CD4-positive, alpha-beta T cell treated with Interleukin-21 for 1 hour (primary cell): ENCODE measurements at regions not wholly inside any gene's neighbourhood (a gene's known extent, or its start where the extent isn't known, plus 50 kb on each side); places are given as distances from the start of the nearest gene placed in this dataset.

ENCODE experiments used
- DNase-seq: peaks from one replicate; pipeline ENCODE4 v3.0.0-alpha.2; 2020

GRCh38 chr1:181341026-181341632, 142.2 kb upstream of the CACNA1E start:
- DNase-seq, result no peak

- DNase-seq, result no peak
These were observed 139.2 kb upstream of the CACNA1E start for GRCh38 chr1:181344091-181344490.

GRCh38 chr1:181345146-181345545, 138.2 kb upstream of the CACNA1E start:
- no peak for DNase-seq

GRCh38 chr1:181347495-181348390, 135.6 kb upstream of the CACNA1E start:
- DNase-seq, result no peak

- no peak for DNase-seq
These were observed 133.8 kb upstream of the CACNA1E start for GRCh38 chr1:181349512-181349911.

- DNase-seq, result no peak
These were observed 133.2 kb upstream of the CACNA1E start for GRCh38 chr1:181350131-181350530.

- DNase-seq, result no peak
These were observed 131.6 kb upstream of the CACNA1E start for GRCh38 chr1:181351740-181352139.

- DNase-seq, result no peak
These were observed 130.6 kb upstream of the CACNA1E start for GRCh38 chr1:181352695-181353094.

GRCh38 chr1:181353526-181353925, 129.8 kb upstream of the CACNA1E start:
- no peak for DNase-seq

- no peak for DNase-seq
These were observed 128.5 kb upstream of the CACNA1E start for GRCh38 chr1:181354865-181355264.

- no peak for DNase-seq
These were observed 126.6 kb upstream of the CACNA1E start for GRCh38 chr1:181356505-181357340.

GRCh38 chr1:181359012-181359411, 124.3 kb upstream of the CACNA1E start:
- no peak for DNase-seq

GRCh38 chr1:181364801-181365200, 118.5 kb upstream of the CACNA1E start:
- DNase-seq, result no peak

GRCh38 chr1:181366910-181367309, 116.4 kb upstream of the CACNA1E start:
- DNase-seq, result no peak

- no peak for DNase-seq
These were observed 113.9 kb upstream of the CACNA1E start for GRCh38 chr1:181369416-181369815.

GRCh38 chr1:181383695-181384094, 99.6 kb upstream of the CACNA1E start:
- DNase-seq, result no peak

GRCh38 chr1:181386340-181386739, 97.0 kb upstream of the CACNA1E start:
- no peak for DNase-seq

- DNase-seq, result no peak
These were observed 96.4 kb upstream of the CACNA1E start for GRCh38 chr1:181386951-181387350.

GRCh38 chr1:181387702-181388101, 95.6 kb upstream of the CACNA1E start:
- no peak for DNase-seq

GRCh38 chr1:181390410-181391077, 92.8 kb upstream of the CACNA1E start:
- no peak for DNase-seq

GRCh38 chr1:181391301-181391900, 91.9 kb upstream of the CACNA1E start:
- DNase-seq, result no peak

GRCh38 chr1:181392133-181392532, 91.2 kb upstream of the CACNA1E start:
- DNase-seq, result no peak
